Nephron (organoid): ENCODE measurements at regions not wholly inside any gene's neighbourhood (a gene's known extent, or its start where the extent isn't known, plus 50 kb on each side); places are given as distances from the start of the nearest gene placed in this dataset.
"Not testable (repeated sequence)": the region's sequence is repeated elsewhere in the genome, so short reads cannot be mapped to it uniquely, and the experiment has no call there.

Experiments used
- H3K27ac Mint-ChIP-seq, 3 experiments: 2 replicates each; pipeline ENCODE4 v1.8.0; 2020; ENCODE audit warnings: mixed read lengths in 3 of 3, mild to moderate bottlenecking in 2 of 3, moderate library complexity in 1 of 3
- H3K27me3 Mint-ChIP-seq: 2 replicates; pipeline ENCODE4 v1.8.0; 2021; ENCODE audit warnings: low read depth, mild to moderate bottlenecking, moderate library complexity, mixed read lengths
- H3K36me3 Mint-ChIP-seq: 2 replicates; pipeline ENCODE4 v1.8.0; 2020; ENCODE audit warnings: low read depth, mixed read lengths
- H3K4me1 Mint-ChIP-seq: 2 replicates; pipeline ENCODE4 v1.8.0; 2020; ENCODE audit warnings: mixed read lengths
- H3K4me3 Mint-ChIP-seq, 3 experiments: 2 replicates each; pipeline ENCODE4 v1.8.0; 2020; ENCODE audit warnings: mild to moderate bottlenecking in 3 of 3, mixed read lengths in 3 of 3, moderate library complexity in 2 of 3
- H3K9me3 Mint-ChIP-seq: 2 replicates; pipeline ENCODE4 v1.8.0; 2020; ENCODE audit warnings: mixed read lengths
- TF ChIP-seq, protein P1 (sequence below), 3 experiments: fragments of 200-600 bp; sonication (generic); IDR thresholded peaks; one replicate each; pipeline ENCODE4 v1.5.0; 2021; ENCODE audit warnings: antibody characterized with exemption in 3 of 3; ENCODE audit not compliant: unreplicated experiment in 3 of 3

DNA sequence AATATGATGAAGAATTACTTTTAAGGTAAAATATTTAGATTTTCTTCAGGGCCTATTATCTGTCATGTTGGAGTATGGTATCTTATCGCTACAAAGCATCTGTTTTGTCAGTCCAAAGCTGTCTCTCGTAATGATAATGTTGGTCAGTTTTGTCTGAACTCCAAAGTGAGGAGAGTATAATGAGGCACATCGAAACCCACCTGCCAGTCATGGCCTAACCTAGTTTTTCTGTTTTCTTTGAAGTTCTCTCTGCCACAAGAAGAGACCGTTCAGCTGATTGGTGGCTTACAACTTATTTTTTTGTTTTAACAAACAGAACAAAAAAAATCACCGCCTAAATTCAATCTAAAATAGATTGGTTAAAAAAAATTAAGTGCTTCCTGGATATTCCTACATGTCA lies 1387.9 kb downstream of the RPIA start:
- no peaks in the 10 kb centered on the region for H3K4me1 Mint-ChIP-seq
- H3K27me3 Mint-ChIP-seq: peaks cover 3% of the 10 kb centered on the region
- no peaks in the 10 kb centered on the region for H3K36me3 Mint-ChIP-seq
- peaks cover 11% of the 10 kb centered on the region for H3K9me3 Mint-ChIP-seq
- H3K27ac Mint-ChIP-seq: no peak overlapping the region
- TF ChIP-seq, protein P1, sequence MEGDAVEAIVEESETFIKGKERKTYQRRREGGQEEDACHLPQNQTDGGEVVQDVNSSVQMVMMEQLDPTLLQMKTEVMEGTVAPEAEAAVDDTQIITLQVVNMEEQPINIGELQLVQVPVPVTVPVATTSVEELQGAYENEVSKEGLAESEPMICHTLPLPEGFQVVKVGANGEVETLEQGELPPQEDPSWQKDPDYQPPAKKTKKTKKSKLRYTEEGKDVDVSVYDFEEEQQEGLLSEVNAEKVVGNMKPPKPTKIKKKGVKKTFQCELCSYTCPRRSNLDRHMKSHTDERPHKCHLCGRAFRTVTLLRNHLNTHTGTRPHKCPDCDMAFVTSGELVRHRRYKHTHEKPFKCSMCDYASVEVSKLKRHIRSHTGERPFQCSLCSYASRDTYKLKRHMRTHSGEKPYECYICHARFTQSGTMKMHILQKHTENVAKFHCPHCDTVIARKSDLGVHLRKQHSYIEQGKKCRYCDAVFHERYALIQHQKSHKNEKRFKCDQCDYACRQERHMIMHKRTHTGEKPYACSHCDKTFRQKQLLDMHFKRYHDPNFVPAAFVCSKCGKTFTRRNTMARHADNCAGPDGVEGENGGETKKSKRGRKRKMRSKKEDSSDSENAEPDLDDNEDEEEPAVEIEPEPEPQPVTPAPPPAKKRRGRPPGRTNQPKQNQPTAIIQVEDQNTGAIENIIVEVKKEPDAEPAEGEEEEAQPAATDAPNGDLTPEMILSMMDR (IDR thresholded peaks at IDR 0.05; ENCODE audit: unreplicated experiment in 3 of 3): no peak
- no peak overlapping the region for H3K4me3 Mint-ChIP-seq

DNA sequence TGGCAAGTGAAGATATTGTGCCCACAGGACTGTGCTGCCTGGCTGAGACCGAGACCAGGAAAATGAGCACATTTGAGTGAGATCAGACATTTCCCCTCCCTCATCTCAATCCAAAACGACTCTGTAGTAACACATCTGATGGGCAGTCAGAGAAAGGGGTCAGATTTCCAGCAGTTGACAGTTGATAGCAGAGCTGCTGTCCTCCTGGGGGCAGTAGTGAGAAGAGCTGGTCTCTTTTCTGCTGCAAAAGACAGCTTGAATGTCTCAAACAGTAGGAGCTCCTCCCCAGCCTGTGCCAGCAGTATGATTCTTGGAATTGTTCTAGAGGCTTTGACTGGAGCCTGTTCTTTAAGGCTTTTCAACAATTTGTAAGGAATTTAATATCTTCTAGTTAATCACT lies 1396.3 kb downstream of the RPIA start:
- H3K9me3 Mint-ChIP-seq, H3K27me3 Mint-ChIP-seq, H3K4me1 Mint-ChIP-seq, H3K36me3 Mint-ChIP-seq, H3K27ac Mint-ChIP-seq, H3K4me3 Mint-ChIP-seq: not testable (repeated sequence)

DNA sequence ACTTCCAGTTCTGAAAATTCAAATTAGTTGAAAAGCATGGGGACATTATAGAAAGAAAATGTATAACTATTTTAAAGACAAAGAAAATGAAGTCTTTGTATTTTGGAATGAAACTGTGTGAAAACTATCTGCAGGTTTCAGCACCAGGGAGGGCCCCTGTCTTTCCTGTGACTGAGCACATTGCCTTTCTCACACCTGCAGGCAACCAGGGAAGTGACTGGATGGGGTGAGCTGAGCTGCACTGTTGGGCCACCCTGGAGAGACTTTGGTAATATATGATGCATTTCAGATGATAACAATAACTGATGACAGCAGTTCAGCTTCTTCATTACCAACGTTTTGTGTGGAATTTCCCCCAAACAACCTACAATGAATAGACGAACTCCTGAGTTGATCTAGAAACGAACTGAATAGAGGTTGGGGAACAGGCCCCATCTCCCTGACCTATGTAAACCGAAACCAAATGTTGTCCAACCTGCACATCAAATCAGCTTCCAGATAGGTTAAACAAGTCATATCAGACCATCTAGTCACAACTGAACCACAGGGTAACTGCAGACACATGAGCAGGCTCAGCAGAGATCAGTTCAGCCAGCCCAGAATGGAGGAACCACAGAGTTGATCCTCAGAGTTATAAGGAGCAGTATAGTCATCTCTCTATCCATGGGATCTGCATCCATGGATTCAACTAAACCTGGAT lies 1402.2 kb downstream of the RPIA start:
- not testable (repeated sequence) for H3K27me3 Mint-ChIP-seq, H3K4me3 Mint-ChIP-seq, H3K36me3 Mint-ChIP-seq, H3K9me3 Mint-ChIP-seq, H3K27ac Mint-ChIP-seq, H3K4me1 Mint-ChIP-seq

DNA sequence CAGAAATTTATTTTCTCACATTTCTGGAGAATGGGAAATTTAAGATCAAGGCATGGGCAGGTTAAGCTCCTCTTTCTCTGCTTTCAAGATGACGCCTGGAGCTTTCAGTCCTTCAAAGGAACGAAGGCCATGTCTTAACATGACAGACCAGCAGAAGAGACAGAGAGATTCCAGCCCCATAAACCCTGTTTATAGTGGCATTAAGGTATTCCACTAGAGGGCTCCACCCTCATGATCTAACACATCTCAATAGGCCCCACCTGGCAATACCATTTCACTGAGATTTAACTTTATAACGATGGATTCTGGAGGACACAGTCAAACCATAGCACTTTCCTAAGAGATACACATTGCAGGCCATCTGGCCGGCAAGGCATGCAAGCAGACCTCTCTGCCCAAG lies 1406.1 kb downstream of the RPIA start:
- H3K36me3 Mint-ChIP-seq, H3K4me3 Mint-ChIP-seq, H3K27me3 Mint-ChIP-seq, H3K4me1 Mint-ChIP-seq, H3K27ac Mint-ChIP-seq, H3K9me3 Mint-ChIP-seq: not testable (repeated sequence)

DNA sequence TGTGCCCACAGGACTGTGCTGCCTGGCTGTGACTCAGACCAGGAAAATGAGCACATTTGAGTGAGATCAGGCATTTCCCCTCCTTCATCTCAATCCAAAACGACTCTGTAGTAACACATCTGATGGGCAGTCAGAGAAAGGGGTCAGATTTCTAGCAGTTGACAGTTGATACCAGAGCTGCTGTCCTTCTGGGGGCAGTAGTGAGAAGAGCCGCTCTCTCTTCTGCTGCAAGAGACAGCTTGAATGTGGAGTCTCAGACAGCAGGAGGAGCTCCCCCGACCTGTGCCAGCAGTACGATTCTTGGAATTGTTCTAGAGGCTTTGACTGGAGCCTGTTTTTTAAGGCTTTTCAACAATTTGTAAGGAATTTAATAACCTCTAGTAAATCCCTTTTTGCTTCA lies 1413.7 kb downstream of the RPIA start:
- not testable (repeated sequence) for H3K27me3 Mint-ChIP-seq, H3K36me3 Mint-ChIP-seq, H3K4me1 Mint-ChIP-seq, H3K9me3 Mint-ChIP-seq, H3K27ac Mint-ChIP-seq, H3K4me3 Mint-ChIP-seq

DNA sequence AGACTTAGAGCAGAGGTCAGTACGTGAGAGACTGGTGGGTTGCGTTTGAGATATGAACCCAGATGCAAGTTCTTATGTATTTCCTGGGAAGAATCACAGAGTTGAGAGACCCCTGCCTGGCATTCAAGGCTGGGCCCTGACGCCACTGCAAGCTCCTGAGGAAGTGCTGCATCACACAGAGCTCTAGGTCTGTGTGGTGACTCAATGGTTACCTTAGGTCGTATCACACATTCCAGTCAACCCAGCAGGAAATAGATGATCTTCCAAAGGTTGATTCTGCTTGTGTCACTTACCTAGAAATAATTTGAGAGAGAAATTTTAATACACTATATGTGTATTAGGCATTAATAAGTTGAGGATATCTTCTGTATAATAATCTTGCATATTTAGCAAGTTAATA lies 1431.9 kb downstream of the RPIA start:
- H3K36me3 Mint-ChIP-seq, H3K9me3 Mint-ChIP-seq, H3K27ac Mint-ChIP-seq, H3K4me1 Mint-ChIP-seq, H3K27me3 Mint-ChIP-seq, H3K4me3 Mint-ChIP-seq: not testable (repeated sequence)

DNA sequence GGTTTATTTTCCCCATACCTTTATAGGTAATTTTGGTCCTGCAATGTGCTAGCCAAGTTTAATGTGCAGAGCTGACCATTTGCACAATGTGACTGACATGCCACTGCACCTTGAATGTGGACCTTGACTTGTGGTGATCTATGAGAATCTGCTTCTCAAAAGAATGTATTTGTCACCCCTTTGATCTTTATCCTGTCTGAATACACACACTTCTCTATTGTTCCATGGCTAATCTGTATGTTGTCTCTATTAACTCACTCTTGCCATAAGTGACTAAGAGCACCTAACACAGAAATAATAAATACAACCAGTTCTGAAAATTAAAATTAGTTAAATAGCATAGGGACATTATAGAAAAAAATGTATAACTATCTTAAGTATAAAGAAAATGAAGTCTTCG lies 1447.6 kb downstream of the RPIA start:
- H3K9me3 Mint-ChIP-seq, H3K4me1 Mint-ChIP-seq, H3K27me3 Mint-ChIP-seq, H3K4me3 Mint-ChIP-seq, H3K27ac Mint-ChIP-seq, H3K36me3 Mint-ChIP-seq: not testable (repeated sequence)

DNA sequence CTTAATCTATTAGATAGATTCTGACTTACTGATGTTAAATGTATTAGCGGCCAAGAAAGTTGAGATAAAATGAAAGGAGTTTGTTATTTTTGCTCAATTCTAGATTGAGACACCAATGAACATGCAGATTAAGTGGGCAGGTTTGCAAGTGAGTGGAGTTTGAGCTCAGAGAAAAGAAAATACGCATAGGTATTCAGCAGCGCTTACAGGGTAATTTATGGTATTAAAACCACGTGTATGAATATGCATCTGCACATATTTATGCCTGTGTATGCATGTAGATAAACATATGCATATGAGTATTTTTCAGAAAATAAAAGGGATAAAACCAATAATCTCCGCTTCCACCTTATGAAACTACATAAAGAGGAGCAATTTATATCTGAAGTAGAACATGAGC lies 1450.1 kb downstream of the RPIA start:
- H3K36me3 Mint-ChIP-seq, H3K27me3 Mint-ChIP-seq, H3K4me3 Mint-ChIP-seq, H3K27ac Mint-ChIP-seq, H3K9me3 Mint-ChIP-seq, H3K4me1 Mint-ChIP-seq: not testable (repeated sequence)

DNA sequence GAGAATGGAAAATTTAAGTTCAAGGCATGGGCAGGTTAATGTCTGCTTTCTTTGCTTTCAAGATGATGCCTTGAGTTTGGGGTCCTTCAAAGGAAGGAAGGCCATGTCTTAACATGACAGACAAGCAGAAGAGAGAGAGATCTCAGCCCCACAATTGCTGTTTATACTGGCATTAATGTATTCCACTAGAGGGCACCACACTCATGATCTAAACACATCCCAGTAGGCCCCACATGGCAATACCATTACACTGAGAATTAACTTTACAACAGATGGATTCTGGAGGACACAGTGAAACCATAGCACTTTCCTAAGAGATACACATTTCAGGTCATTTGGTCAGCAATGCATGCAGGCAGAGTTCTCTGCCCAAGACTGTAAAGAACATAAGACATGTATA lies 1460.3 kb downstream of the RPIA start:
- not testable (repeated sequence) for H3K27me3 Mint-ChIP-seq, H3K36me3 Mint-ChIP-seq, H3K9me3 Mint-ChIP-seq, H3K4me1 Mint-ChIP-seq, H3K27ac Mint-ChIP-seq, H3K4me3 Mint-ChIP-seq

DNA sequence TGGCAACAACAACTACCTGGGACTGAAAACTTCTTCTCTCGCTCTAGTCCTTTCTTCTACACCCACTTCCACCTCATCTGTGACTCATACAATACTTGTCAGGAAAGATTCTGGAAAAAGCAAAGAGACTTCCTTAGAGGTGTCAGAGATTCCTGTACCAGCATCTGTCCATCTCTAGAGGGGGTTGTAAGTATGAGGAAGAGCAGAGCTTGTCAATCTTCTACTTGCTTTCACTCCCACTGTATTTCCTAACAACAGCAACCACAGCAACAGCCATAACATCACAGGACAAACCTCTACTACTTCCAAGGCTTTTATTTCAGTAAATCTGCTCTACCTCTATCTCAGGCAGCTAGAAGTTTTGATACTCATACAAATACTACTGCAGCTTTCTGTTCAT lies 1479.5 kb downstream of the RPIA start:
- H3K9me3 Mint-ChIP-seq, H3K4me3 Mint-ChIP-seq, H3K27me3 Mint-ChIP-seq, H3K36me3 Mint-ChIP-seq, H3K4me1 Mint-ChIP-seq, H3K27ac Mint-ChIP-seq: not testable (repeated sequence)

DNA sequence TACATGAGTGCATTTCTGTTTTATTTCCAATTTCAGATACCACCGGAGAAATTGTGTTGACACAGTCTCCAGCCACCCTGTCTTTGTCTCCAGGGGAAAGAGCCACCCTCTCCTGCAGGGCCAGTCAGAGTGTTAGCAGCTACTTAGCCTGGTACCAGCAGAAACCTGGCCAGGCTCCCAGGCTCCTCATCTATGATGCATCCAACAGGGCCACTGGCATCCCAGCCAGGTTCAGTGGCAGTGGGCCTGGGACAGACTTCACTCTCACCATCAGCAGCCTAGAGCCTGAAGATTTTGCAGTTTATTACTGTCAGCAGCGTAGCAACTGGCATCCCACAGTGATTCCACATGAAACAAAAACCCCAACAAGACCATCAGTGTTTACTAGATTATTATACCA lies 1481.6 kb downstream of the RPIA start:
- not testable (repeated sequence) for H3K27ac Mint-ChIP-seq, H3K4me1 Mint-ChIP-seq, H3K9me3 Mint-ChIP-seq, H3K27me3 Mint-ChIP-seq, H3K36me3 Mint-ChIP-seq, H3K4me3 Mint-ChIP-seq

DNA sequence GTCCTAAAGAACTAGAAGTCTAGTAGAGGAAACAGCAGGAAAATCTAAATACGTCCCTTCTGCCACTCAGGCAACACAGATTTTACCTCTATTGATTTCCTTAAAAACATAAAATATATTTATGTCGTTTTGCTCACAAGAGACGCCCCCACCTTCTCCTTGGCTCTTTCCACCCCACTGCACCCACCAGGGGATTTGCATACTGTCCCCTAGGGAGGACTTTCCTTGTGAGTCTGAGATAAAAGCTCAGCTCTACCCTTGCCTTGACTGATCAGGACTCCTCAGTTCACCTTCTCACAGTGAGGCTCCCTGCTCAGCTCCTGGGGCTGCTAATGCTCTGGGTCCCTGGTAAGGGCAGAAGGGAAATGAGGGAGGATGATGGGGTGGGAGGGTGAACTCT lies 1488.1 kb downstream of the RPIA start:
- not testable (repeated sequence) for H3K9me3 Mint-ChIP-seq, H3K27ac Mint-ChIP-seq, H3K27me3 Mint-ChIP-seq, H3K4me3 Mint-ChIP-seq, H3K4me1 Mint-ChIP-seq, H3K36me3 Mint-ChIP-seq
